AG10803 (cell line): ENCODE measurements at regions not wholly inside any gene's neighbourhood (a gene's known extent, or its start where the extent isn't known, plus 50 kb on each side); places are given as distances from the start of the nearest gene placed in this dataset.
"Not testable (repeated sequence)": the region's sequence is repeated elsewhere in the genome, so short reads cannot be mapped to it uniquely, and the experiment has no call there.

Experiments
- DNase-seq: peaks from one replicate; pipeline ENCODE4 v3.0.0; 2010; ENCODE audit warnings: low read depth
- H3K4me3 ChIP-seq: 2 replicates; pipeline ENCODE4 v1.5.1; 2011; ENCODE audit warnings: mild to moderate bottlenecking, low read length, control low read depth
- CTCF ChIP-seq: conservative IDR thresholded peaks from 2 replicates; pipeline ENCODE4 v1.5.1; 2011; ENCODE audit warnings: mild to moderate bottlenecking, low read length, control low read depth, inconsistent platforms

- TF ChIP-seq CTCF, result no peak
- H3K4me3 ChIP-seq, result no peak overlapping the region
- DNase-seq, result no peak
Measured at GRCh38 chr18:34942276-34942675, 98.9 kb upstream of the MAPRE2 start.

- no peak overlapping the region for H3K4me3 ChIP-seq
- DNase-seq, result no peak
- no peak for TF ChIP-seq CTCF
Measured at GRCh38 chr18:34942975-34943374, 98.2 kb upstream of the MAPRE2 start.

GRCh38 chr18:34943587-34943986 is 97.6 kb upstream of the MAPRE2 start:
- no peak overlapping the region for H3K4me3 ChIP-seq
- no peak for TF ChIP-seq CTCF
- no peak for DNase-seq

GRCh38 chr18:34947711-34948125 is 93.5 kb upstream of the MAPRE2 start:
- TF ChIP-seq CTCF, result no peak
- peak; percentile 5 for DNase-seq
- H3K4me3 ChIP-seq, result no peak overlapping the region

- no peak for DNase-seq
- no peak for TF ChIP-seq CTCF
- H3K4me3 ChIP-seq, result no peak overlapping the region
Measured at GRCh38 chr18:34951625-34952379, 89.4 kb upstream of the MAPRE2 start.

GRCh38 chr18:34953212-34953611 is 88.0 kb upstream of the MAPRE2 start:
- no peak for DNase-seq
- no peak overlapping the region for H3K4me3 ChIP-seq
- no peak for TF ChIP-seq CTCF

- DNase-seq, result not testable (repeated sequence)
Measured at GRCh38 chr18:34955494-34955893, 85.7 kb upstream of the MAPRE2 start.

GRCh38 chr18:34956663-34957062 is 84.5 kb upstream of the MAPRE2 start:
- no peak overlapping the region for H3K4me3 ChIP-seq
- TF ChIP-seq CTCF, result no peak
- DNase-seq, result no peak

More at GRCh38 chr18:34955494-34955893, 85.7 kb upstream of the MAPRE2 start:
- H3K4me3 ChIP-seq, result not testable (repeated sequence)
